Nephron (organoid): ENCODE measurements at regions not wholly inside any gene's neighbourhood (a gene's known extent, or its start where the extent isn't known, plus 50 kb on each side); places are given as distances from the start of the nearest gene placed in this dataset.
A peak's percentile ranks its signal among the peaks of the same experiment; 100 is the strongest.

Source experiments
- H3K27ac Mint-ChIP-seq, 3 experiments: 2 replicates each; pipeline ENCODE4 v1.8.0; 2020; ENCODE audit warnings: mixed read lengths in 3 of 3, mild to moderate bottlenecking in 2 of 3, moderate library complexity in 1 of 3
- H3K27me3 Mint-ChIP-seq: 2 replicates; pipeline ENCODE4 v1.8.0; 2021; ENCODE audit warnings: low read depth, mild to moderate bottlenecking, moderate library complexity, mixed read lengths
- H3K36me3 Mint-ChIP-seq: 2 replicates; pipeline ENCODE4 v1.8.0; 2020; ENCODE audit warnings: low read depth, mixed read lengths
- H3K4me1 Mint-ChIP-seq: 2 replicates; pipeline ENCODE4 v1.8.0; 2020; ENCODE audit warnings: mixed read lengths
- H3K4me3 Mint-ChIP-seq, 3 experiments: 2 replicates each; pipeline ENCODE4 v1.8.0; 2020; ENCODE audit warnings: mild to moderate bottlenecking in 3 of 3, mixed read lengths in 3 of 3, moderate library complexity in 2 of 3
- H3K9me3 Mint-ChIP-seq: 2 replicates; pipeline ENCODE4 v1.8.0; 2020; ENCODE audit warnings: mixed read lengths
- CTCF ChIP-seq, 3 experiments: fragments of 200-600 bp; sonication (generic); IDR thresholded peaks; one replicate each; pipeline ENCODE4 v1.5.0; 2021; ENCODE audit warnings: antibody characterized with exemption in 3 of 3; ENCODE audit not compliant: unreplicated experiment in 3 of 3

DNA sequence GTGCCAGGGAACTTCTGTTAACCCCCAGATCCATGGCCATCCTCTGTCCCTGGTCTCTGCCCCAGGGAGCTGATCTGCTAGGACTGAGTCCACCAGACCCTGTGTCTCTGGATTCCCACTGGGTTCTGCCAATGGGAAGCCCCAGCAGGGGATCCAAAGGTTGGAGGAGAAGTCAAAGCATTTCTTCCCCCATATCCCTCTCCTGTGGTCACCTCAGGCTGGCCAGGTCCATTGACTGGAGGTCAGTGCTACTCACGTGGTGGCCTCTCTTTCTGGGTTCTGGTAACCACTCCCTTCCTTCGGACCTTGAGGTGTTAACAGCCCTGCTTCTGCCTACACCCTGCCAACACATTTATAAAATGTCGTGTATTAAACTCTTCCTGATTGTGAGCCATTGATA is 69.7 kb upstream of the NECTIN1 start:
- no peak for TF ChIP-seq CTCF (IDR thresholded peaks at IDR 0.05; ENCODE audit: unreplicated experiment in 3 of 3)
- no peak overlapping the region for H3K4me3 Mint-ChIP-seq
- H3K27me3 Mint-ChIP-seq: peaks cover 30% of the 10 kb centered on the region
- H3K27ac Mint-ChIP-seq: no peak overlapping the region
- H3K4me1 Mint-ChIP-seq: peaks cover 22% of the 10 kb centered on the region
- H3K36me3 Mint-ChIP-seq: no peaks in the 10 kb centered on the region
- H3K9me3 Mint-ChIP-seq: no peaks in the 10 kb centered on the region

- no peak overlapping the region for H3K27ac Mint-ChIP-seq
- no peaks in the 10 kb centered on the region for H3K36me3 Mint-ChIP-seq
- peaks cover 26% of the 10 kb centered on the region for H3K4me1 Mint-ChIP-seq
- no peaks in the 10 kb centered on the region for H3K9me3 Mint-ChIP-seq
- no peak overlapping the region for H3K4me3 Mint-ChIP-seq
- TF ChIP-seq CTCF (IDR thresholded peaks at IDR 0.05; ENCODE audit: unreplicated experiment in 3 of 3): no peak
- peaks cover 29% of the 10 kb centered on the region for H3K27me3 Mint-ChIP-seq
Measured at GRCh38 chr11:119797736-119798135, 68.7 kb upstream of the NECTIN1 start.

- Mint-ChIP-seq H3K27me3 (peaks cover 26% of the 10 kb centered on the region), H3K27ac (peak overlapping the region in 1 of 3 experiments; percentile 26), H3K36me3 (no peaks in the 10 kb centered on the region), H3K4me3 (no peak overlapping the region), H3K4me1 (peaks cover 28% of the 10 kb centered on the region), H3K9me3 (no peaks in the 10 kb centered on the region)
- no peak for TF ChIP-seq CTCF (IDR thresholded peaks at IDR 0.05; ENCODE audit: unreplicated experiment in 3 of 3)
Measured at GRCh38 chr11:119797123-119797611, 68.2 kb upstream of the NECTIN1 start.

DNA sequence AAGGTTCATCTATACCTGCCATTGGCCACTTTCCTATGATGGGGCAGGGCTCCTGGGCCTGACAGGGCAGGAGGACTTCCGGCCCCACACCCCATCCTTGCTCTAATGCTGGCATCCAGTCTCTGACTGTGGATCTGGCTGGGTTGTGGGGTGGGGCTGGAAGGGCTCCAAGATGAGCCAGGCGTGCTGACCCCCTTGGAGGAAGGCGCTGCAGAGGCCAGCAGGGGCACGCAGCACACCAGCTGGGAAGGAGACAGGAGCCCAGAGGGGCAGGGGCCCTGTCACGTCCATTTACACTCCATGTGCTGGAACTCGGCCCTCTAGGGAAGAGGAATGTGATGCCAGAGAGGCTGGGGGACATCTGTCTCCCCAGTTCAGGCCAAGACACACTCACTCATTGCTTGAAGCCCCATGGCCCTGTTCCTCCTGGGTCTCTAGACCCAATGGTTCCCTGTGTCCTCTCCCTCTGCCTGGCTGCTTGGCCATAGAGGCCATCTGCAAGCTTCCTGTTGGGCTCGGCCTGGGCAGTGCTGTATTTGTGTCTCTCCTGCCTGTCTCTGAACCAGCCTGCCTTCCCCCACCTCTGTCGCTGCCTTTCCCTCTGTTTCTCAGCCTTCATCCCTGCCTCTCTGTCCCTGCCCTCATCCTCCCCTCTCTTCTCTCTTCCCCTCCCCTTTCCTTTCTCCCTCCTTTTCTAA is 67.5 kb upstream of the NECTIN1 start:
- H3K27me3 Mint-ChIP-seq: peaks cover 24% of the 10 kb centered on the region
- no peak overlapping the region for H3K4me3 Mint-ChIP-seq
- H3K27ac Mint-ChIP-seq: peak overlapping the region in 1 of 3 experiments; percentile 26
- no peaks in the 10 kb centered on the region for H3K36me3 Mint-ChIP-seq
- no peak for TF ChIP-seq CTCF (IDR thresholded peaks at IDR 0.05; ENCODE audit: unreplicated experiment in 3 of 3)
- H3K4me1 Mint-ChIP-seq: peaks cover 33% of the 10 kb centered on the region
- H3K9me3 Mint-ChIP-seq: no peaks in the 10 kb centered on the region

GRCh38 chr11:119795690-119796089 is 66.7 kb upstream of the NECTIN1 start:
- Mint-ChIP-seq H3K27ac (peak overlapping the region in 1 of 3 experiments; percentile 8), H3K36me3 (no peaks in the 10 kb centered on the region), H3K9me3 (no peaks in the 10 kb centered on the region), H3K4me3 (no peak overlapping the region), H3K27me3 (peaks cover 20% of the 10 kb centered on the region), H3K4me1 (peaks cover 41% of the 10 kb centered on the region)
- TF ChIP-seq CTCF (IDR thresholded peaks at IDR 0.05; ENCODE audit: unreplicated experiment in 3 of 3): no peak

DNA sequence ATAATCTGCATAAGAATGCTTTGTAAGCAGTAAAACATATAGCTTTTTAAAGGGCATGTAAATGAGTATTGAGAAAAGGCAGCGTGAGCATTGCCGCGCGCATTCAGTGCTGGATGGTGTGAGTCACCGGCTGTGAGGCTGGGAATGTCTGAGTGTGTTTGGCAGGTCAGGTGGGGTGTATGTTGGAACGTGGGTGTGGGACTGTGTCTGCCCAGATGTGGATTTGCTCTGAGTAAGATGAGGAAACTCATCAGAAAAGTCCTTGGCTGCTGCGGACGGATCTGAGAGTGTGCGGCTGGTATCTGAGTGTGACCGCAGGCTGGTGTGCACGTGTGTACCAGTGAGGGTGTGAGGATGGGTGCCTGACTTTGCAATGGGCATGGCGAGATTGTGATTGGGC is 66.2 kb upstream of the NECTIN1 start:
- H3K4me1 Mint-ChIP-seq: peaks cover 45% of the 10 kb centered on the region
- peaks cover 25% of the 10 kb centered on the region for H3K27me3 Mint-ChIP-seq
- no peak for TF ChIP-seq CTCF (IDR thresholded peaks at IDR 0.05; ENCODE audit: unreplicated experiment in 3 of 3)
- H3K27ac Mint-ChIP-seq: peak overlapping the region in 2 of 3 experiments; percentile 7 to 8
- no peaks in the 10 kb centered on the region for H3K36me3 Mint-ChIP-seq
- H3K9me3 Mint-ChIP-seq: no peaks in the 10 kb centered on the region
- no peak overlapping the region for H3K4me3 Mint-ChIP-seq
